Mucosa of gallbladder (tissue), 1 donor: ENCODE measurements at regions not wholly inside any gene's neighbourhood (a gene's known extent, or its start where the extent isn't known, plus 50 kb on each side); places are given as distances from the start of the nearest gene placed in this dataset.
"Not testable (repeated sequence)": the region's sequence is repeated elsewhere in the genome, so short reads cannot be mapped to it uniquely, and the experiment has no call there.

ENCODE experiments used
- DNase-seq: peaks from one replicate; pipeline ENCODE4 v3.0.0-alpha.2; 2020; ENCODE audit warnings: low spot score
- donor health status: DM: no; HTN: no; CAD: no.

DNA sequence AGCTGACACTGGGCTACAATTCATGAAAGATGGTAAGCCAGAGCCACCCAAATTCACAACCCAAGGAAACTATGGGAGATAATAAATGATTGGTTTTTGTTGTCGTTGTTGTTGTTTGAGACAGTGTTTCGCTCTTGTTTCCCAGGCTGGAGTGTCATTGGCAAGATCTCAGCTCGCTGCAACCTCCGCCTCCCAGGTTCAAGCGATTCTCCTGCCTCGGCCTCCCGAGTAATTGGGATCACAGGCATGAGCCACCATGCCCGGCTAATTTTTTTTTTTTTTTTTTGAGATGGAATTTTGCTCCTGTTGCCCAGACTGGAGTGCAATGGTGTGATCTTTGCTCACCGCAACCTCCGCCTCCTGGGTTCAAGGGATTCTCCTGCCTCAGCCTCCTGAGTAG, 65.9 kb upstream of the METTL9 start:
- DNase-seq, result not testable (repeated sequence)

DNA sequence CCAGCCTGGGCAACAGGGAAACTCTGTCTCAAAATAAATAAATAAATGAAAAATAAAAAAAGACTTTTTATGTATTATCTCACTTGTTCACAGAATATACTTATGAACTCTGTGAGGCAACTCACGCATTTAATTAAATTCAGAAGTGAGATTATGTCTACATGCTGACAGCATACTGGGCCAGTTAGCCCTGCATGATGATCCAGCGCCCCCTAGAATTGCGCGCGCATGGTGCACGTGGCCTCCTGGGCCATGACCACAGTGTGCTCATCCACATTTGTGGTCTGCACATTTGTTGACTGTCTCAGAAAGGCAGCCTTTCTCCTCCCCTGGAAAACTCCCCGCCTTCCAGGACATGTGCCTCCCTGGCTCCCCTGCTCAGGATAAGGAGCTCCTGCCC, 64.8 kb upstream of the METTL9 start:
- DNase-seq, result not testable (repeated sequence)

DNA sequence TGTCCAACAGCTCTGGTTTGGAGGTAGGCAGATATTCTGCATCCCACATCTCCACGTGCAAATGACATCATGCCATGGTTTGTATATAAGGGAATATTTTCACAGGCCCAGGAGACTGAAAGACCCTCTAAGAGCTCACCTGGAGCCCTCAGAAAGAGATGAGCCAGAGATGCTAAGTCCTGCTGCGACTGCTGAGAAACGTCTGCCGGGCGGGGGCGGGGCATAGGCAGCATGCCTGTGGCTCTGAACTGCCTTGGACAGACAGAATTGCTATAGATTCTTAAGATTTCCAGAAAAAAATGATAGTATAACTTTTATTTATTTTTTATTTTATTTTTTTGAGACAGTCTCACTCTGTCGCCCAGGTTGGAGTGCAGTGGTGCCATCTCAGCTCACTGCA, 64.2 kb upstream of the METTL9 start:
- not testable (repeated sequence) for DNase-seq

DNA sequence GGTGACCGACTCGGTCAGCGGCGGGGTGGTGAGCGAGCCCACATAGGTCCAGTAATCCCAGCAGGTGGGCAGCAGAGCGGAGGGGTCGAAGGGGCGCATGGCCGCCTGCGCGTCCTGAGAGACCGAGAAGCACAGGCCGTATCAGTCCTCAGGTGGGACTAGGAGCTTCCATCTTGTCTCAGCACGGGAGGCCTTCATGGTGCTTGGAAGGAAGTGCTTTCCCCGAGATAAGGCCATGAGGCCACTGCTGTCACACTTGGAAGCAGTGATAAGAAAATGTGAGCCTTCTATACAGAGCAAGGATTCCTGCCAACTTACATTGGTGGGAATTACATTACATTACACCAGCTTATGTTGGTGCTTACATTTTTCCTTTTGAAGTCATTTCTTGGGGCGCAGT, 62.6 kb upstream of the METTL9 start:
- not testable (repeated sequence) for DNase-seq

DNA sequence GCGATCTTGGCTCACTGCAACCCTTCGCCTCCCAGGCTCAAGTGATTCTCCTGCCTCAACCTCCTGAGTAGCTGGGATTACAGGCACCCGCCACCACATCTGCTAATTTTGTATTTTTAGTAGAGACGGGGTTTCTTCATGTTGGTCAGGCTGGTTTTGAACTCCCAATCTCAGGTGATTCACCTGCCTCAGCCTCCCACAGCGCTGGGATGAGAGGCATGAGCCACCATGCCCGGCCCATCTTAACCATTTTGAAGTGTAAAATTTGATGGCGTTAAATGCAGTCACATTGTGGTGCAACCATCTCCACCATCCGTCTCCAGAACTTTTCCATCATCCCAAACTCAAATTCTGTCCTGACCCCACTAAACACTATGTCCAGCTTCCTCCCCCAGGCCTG, 61.8 kb upstream of the METTL9 start:
- DNase-seq, result not testable (repeated sequence)

DNA sequence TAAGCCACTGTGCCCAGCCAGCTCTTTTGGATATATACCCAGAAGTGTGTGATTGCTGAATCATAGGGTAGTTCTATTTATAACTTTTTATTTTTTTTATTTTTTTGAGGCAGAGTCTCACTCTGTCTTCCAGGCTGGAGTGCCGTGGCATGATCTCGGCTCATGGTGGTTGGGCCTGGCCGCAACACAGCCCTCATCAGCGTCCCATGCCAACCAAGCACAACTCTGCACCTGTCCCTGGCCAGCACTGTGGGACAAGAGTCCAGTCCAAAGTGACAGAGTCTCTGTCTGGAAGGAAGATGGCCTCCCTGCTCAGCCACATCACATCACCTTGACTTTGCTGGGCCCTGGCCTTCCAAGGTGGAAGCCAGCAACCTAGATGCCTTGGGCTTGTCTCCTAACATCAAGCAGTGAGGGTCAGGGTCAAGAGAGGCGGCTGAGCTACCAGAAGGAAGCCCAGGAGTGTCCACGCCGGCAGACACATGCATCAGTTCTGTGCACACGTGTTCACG, 60.2 kb upstream of the METTL9 start:
- DNase-seq, result not testable (repeated sequence)

DNA sequence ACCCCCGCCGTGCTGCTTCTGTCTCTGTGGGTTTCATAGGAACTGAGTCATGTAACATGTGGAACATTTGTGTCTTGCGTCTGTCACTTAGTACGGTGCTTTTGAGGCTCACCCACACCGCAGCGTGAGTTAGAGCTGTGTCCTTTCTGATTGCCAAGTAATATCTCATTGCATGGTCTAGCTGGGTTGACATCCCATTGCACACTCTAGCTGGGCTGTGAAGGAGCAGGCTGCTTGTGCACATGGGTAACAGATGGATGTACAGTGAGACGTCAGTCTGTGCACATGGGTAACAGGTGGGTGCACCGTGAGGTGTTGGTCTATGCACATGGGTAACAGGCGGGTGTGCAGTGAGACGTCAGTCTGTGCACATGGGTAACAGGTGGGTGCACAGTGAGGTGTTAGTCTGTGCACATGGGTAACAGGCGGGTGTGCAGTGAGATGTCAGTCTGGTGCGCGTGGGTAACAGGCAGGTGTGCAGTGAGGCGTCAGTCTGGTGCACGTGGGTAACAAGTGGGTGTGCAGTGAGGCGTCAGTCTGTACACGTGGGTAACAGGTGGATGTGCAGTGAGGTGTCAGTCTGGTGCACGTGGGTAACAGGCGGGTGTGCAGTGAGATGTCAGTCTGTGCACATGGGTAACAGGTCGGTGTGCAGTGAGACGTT, 58.5 kb upstream of the METTL9 start:
- not testable (repeated sequence) for DNase-seq

DNA sequence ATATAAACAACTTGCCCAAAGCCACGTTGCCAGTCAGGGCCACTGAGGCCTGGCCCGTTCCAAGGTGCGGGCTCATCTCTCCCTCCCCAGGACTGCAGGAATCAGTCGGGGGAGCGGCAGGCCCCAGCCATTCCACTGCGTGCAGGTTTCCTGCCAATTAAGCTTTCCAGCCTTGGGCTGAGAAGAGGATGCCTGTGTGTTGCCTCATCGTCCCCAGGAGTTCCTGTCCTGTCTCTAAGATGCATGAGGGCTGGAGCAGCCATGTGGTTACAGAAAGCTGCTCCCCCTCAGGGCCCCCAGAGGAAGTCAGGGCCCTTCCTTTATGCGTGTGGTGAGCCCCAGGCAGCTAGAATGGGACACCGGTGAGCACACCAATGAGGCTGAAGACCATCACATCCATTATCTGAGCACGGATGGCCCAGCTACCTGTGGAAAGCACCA, 57.7 kb upstream of the METTL9 start:
- DNase-seq, result not testable (repeated sequence)

DNA sequence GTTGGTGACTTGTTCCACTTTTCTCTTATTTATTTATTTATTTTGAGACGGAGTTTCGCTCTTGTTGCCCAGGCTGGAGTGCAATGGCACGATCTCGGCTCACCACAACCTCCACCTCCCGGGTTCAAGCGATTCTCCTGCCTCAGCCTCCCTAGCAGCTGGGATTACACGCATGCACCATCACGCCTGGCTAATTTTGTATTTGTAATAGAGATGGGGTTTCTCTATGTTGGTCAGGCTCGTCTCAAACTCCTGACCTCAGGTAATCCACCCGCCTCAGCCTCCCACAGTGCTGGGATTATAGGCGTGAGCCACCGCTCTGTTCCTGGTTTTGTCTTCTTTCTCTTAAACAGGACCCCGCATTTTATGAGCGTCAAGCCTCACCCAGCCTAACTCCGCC, 57.3 kb upstream of the METTL9 start:
- not testable (repeated sequence) for DNase-seq

DNA sequence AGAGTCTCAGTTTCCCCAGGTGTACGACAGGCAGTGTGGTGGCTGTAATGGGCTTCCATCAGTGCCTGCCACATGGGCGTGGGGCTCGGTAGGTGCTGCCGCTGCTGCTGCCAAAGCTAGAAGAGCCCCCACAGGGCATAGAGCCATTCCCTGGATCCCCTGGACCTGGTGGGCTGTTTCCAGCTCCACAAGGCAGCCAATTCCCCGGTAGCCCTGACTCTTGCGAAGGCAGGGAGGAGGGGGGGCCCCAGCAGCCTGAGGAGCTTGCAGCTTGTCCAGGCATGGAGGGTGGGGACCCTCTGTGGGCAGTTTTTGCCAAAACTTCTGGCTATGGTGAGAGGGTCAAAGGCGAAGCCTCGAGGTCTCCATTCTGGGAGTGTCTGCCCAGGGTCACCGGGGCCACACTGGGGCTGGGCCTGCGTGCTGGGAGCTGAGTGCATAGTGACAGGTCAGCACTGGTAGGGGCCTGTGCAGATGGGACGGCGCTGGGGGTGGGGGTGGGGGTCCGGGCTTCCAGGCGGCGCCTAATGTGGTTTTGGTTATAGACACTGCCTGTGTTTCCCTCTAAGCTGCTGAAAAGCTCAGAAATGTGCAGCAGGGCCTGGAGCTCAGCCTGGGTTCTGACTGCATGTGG, 56.8 kb upstream of the METTL9 start:
- not testable (repeated sequence) for DNase-seq

DNA sequence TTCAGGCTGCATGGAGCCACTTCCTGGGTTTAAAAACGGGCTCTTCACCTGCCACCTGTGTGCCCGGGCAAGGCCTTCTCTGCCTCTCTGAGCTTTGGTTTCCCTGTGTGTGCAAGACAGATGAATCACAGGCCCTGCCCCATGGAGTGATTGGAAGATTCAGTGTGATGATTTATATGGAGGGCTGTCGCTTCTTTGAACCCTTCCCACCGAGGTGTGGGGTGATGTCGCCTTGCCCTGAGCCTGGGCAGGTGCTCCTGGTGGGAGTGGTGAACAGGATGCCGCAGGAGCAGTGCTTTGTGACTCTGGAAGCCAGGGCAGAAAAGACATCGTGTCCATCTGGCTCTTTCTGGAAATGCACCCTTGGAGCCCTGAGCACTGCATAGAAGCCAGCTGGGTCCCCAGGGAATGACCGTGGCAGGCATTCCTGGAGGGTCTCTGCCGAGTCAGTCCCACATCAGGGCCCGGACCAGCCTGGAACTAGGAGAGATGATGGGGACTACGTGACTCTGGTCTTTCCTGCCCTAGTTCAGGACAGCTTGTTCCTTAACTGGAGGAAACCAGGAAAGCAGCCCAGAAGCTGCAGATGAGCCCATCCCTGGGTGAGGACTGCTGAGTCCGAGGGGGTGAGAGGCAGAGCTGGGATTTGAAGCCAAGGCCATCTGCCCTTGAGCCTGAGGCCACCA, 56.1 kb upstream of the METTL9 start:
- not testable (repeated sequence) for DNase-seq

DNA sequence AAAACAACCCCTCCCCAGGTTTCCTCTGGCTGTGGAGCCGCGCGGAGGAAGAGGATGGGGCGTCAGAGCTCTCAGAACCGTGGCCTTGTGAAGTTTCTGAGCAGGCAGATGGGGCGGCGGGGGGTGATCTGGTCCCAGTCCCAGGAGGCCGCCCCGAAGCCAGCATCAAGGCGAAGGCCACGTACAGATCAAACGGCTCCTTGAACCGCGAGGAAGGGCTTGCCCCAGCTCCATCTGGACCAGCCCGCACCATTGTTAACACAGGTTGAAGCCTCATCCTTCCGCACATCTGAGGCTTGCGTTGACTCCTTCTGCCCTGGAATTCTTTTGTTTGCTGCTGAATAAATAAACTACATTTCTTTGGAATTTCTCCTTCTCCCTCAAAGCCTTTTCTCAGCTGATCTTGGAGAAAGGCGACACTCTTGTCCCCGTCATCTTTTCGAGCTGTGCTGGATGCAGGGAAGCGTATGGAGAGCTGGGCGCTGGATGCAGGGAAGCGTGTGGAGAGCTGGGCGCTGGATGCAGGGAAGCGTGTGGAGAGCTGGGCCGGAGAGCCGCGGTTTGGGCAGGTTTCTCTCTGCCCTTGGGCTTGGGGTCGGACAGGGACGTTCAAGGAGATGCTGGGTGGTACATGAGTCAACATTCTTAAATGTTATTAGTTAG, 53.6 kb upstream of the METTL9 start:
- DNase-seq, result not testable (repeated sequence)

DNA sequence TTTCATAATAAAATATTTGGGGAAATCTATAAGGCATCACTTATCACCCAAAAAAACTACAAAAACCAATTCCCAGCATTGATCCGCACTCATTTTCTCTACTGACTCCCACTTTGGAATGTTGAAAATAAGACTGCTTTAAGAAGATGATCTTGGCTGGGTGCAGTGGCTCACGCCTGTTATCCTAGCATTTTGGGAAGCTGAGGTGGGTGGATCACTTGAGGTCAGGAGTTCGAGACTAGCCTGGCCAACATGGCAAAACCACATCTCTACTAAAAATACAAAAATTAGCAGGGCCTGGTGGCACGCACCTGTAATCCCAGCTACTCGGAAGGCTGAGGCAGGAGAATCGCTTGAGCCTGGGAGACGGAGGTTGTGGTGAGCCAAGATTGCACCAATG, 50.0 kb upstream of the METTL9 start:
- DNase-seq, result not testable (repeated sequence)
